Transverse colon (tissue), 4 donors: ENCODE measurements at regions not wholly inside any gene's neighbourhood (a gene's known extent, or its start where the extent isn't known, plus 50 kb on each side); places are given as distances from the start of the nearest gene placed in this dataset.

ENCODE experiments used
- CTCF ChIP-seq, 5 experiments: fragments of 200-600 bp in 3 of 5; fragments of 450-650 bp in 2 of 5; sonication (generic) in 3 of 5; IDR thresholded peaks; 1 replicate in 2 of 5; 2 replicates in 3 of 5; pipeline ENCODE4 v1.5.1; 2016 to 2017; ENCODE audit warnings: antibody characterized with exemption in 5 of 5, inconsistent platforms in 3 of 5, mild to moderate bottlenecking in 2 of 5, moderate library complexity in 1 of 5
- EP300 ChIP-seq: sonication (generic); formaldehyde crosslinking; IDR thresholded peaks from one replicate; pipeline ENCODE4 v1.6.1; 2017; ENCODE audit warnings: antibody characterized with exemption, low read depth
- POLR2A ChIP-seq: fragments of 450-650 bp; IDR thresholded peaks from one replicate; pipeline ENCODE4 v1.6.1; 2016; ENCODE audit warnings: antibody characterized with exemption, mild to moderate bottlenecking, moderate library complexity
- POLR2AphosphoS5 ChIP-seq, 3 donors: sonication (generic); formaldehyde crosslinking; IDR thresholded peaks; one replicate each; pipeline ENCODE4 v1.6.1; 2016; ENCODE audit warnings: antibody characterized with exemption in 3 of 3

- TF ChIP-seq POLR2A (no peak), POLR2AphosphoS5 (IDR thresholded peaks at IDR 0.05) (no peak), CTCF (IDR thresholded peaks at IDR 0.05) (no peak), EP300 (no peak)
Measured at GRCh38 chr13:55728247-55728646, 1412.5 kb upstream of the PRR20A start.
